ENCODE measurements at regions not wholly inside any gene's neighbourhood (a gene's known extent, or its start where the extent isn't known, plus 50 kb on each side); places are given as distances from the start of the nearest gene placed in this dataset.

- H3K27ac ChIP-seq, result no peak overlapping the region
- no peak overlapping the region for H3K4me2 ChIP-seq
- no peak for TF ChIP-seq CTCF (conservative IDR thresholded peaks at IDR 0.05; ENCODE audit: low read depth, low read length)
- no peak overlapping the region for H3K4me3 ChIP-seq (IDR thresholded peaks at IDR 0.05; ENCODE audit: insufficient read depth, low read depth, low read length)
- H3K79me2 ChIP-seq (ENCODE audit: insufficient read depth, low read depth), result no peaks in the 10 kb centered on the region
- no peak overlapping the region for H3K9ac ChIP-seq
- no peak overlapping the region for H2AFZ ChIP-seq (ENCODE audit: low read depth)
- H3K4me1 ChIP-seq (ENCODE audit: low read depth, poor library complexity, severe bottlenecking), result no peaks in the 10 kb centered on the region
- no peaks in the 10 kb centered on the region for H3K27me3 ChIP-seq (ENCODE audit: insufficient read depth, low read depth)
- H4K20me1 ChIP-seq (ENCODE audit: insufficient read depth), result no peaks in the 10 kb centered on the region
- H3K36me3 ChIP-seq (ENCODE audit: insufficient read depth), result no peaks in the 10 kb centered on the region
Measured at GRCh38 chr3:34011171-34012101, 213.0 kb downstream of the PDCD6IP start.

GRCh38 chr3:34012102-34012461 lies 213.7 kb downstream of the PDCD6IP start:
- no peaks in the 10 kb centered on the region for H4K20me1 ChIP-seq (ENCODE audit: insufficient read depth)
- no peak overlapping the region for H3K27ac ChIP-seq
- no peaks in the 10 kb centered on the region for H3K36me3 ChIP-seq (ENCODE audit: insufficient read depth)
- H2AFZ ChIP-seq (ENCODE audit: low read depth), result no peak overlapping the region
- H3K27me3 ChIP-seq (ENCODE audit: insufficient read depth, low read depth), result no peaks in the 10 kb centered on the region
- no peaks in the 10 kb centered on the region for H3K4me1 ChIP-seq (ENCODE audit: low read depth, poor library complexity, severe bottlenecking)
- H3K9ac ChIP-seq, result no peak overlapping the region
- H3K4me3 ChIP-seq (IDR thresholded peaks at IDR 0.05; ENCODE audit: insufficient read depth, low read depth, low read length), result no peak overlapping the region
- H3K4me2 ChIP-seq, result no peak overlapping the region
- no peak for TF ChIP-seq CTCF (conservative IDR thresholded peaks at IDR 0.05; ENCODE audit: low read depth, low read length)
- no peaks in the 10 kb centered on the region for H3K79me2 ChIP-seq (ENCODE audit: insufficient read depth, low read depth)

- Histone ChIP-seq H3K4me1 (ENCODE audit: low read depth, poor library complexity, severe bottlenecking) (no peaks in the 10 kb centered on the region), H3K4me2 (no peak overlapping the region), H3K36me3 (ENCODE audit: insufficient read depth) (no peaks in the 10 kb centered on the region), H3K4me3 (IDR thresholded peaks at IDR 0.05; ENCODE audit: insufficient read depth, low read depth, low read length) (no peak overlapping the region), H2AFZ (ENCODE audit: low read depth) (no peak overlapping the region), H3K27ac (no peak overlapping the region), H4K20me1 (ENCODE audit: insufficient read depth) (no peaks in the 10 kb centered on the region), H3K27me3 (ENCODE audit: insufficient read depth, low read depth) (no peaks in the 10 kb centered on the region), H3K9ac (no peak overlapping the region), H3K79me2 (ENCODE audit: insufficient read depth, low read depth) (no peaks in the 10 kb centered on the region)
- TF ChIP-seq CTCF (conservative IDR thresholded peaks at IDR 0.05; ENCODE audit: low read depth, low read length), result no peak
Measured at GRCh38 chr3:34013818-34014570, 215.6 kb downstream of the PDCD6IP start.

GRCh38 chr3:34015204-34016142 lies 217.0 kb downstream of the PDCD6IP start:
- no peak for TF ChIP-seq CTCF (conservative IDR thresholded peaks at IDR 0.05; ENCODE audit: low read depth, low read length)
- no peak overlapping the region for H2AFZ ChIP-seq (ENCODE audit: low read depth)
- no peak overlapping the region for H3K4me2 ChIP-seq
- no peaks in the 10 kb centered on the region for H4K20me1 ChIP-seq (ENCODE audit: insufficient read depth)
- no peaks in the 10 kb centered on the region for H3K79me2 ChIP-seq (ENCODE audit: insufficient read depth, low read depth)
- no peak overlapping the region for H3K4me3 ChIP-seq (IDR thresholded peaks at IDR 0.05; ENCODE audit: insufficient read depth, low read depth, low read length)
- no peaks in the 10 kb centered on the region for H3K36me3 ChIP-seq (ENCODE audit: insufficient read depth)
- H3K27me3 ChIP-seq (ENCODE audit: insufficient read depth, low read depth), result no peaks in the 10 kb centered on the region
- no peak overlapping the region for H3K27ac ChIP-seq
- H3K4me1 ChIP-seq (ENCODE audit: low read depth, poor library complexity, severe bottlenecking), result no peaks in the 10 kb centered on the region
- H3K9ac ChIP-seq, result no peak overlapping the region

Data from KMS-11 (cell line).